Smooth muscle cell (in vitro differentiated cells): ENCODE measurements at regions not wholly inside any gene's neighbourhood (a gene's known extent, or its start where the extent isn't known, plus 50 kb on each side); places are given as distances from the start of the nearest gene placed in this dataset.

Experiments used
- DNase-seq: peaks from one replicate; lab custom pipeline; 2025; ENCODE audit not compliant: unreplicated experiment; lab: John Stamatoyannopoulos, UW
- H2AFZ ChIP-seq: fragments of 200-600 bp; sonication (generic); 2 replicates; pipeline ENCODE4 v1.6.0; 2016; ENCODE audit warnings: antibody characterized with exemption, low read depth, mild to moderate bottlenecking
- H3F3A ChIP-seq: fragments of 200-600 bp; sonication (generic); 2 replicates; pipeline ENCODE4 v1.6.0; 2017; ENCODE audit warnings: antibody characterized with exemption, low read depth
- H3K27ac ChIP-seq: fragments of 200-600 bp; sonication (generic); 2 replicates; pipeline ENCODE4 v1.5.1; 2016; ENCODE audit warnings: low read depth, mild to moderate bottlenecking
- H3K27me3 ChIP-seq: fragments of 200-600 bp; sonication (generic); 2 replicates; pipeline ENCODE4 v1.6.1; 2016; ENCODE audit warnings: low read depth, mild to moderate bottlenecking
- H3K36me3 ChIP-seq: fragments of 200-600 bp; sonication (generic); 2 replicates; pipeline ENCODE4 v1.5.1; 2016; ENCODE audit warnings: low read depth
- H3K4me1 ChIP-seq: fragments of 200-600 bp; sonication (generic); 2 replicates; pipeline ENCODE4 v1.5.1; 2016; ENCODE audit warnings: low read depth
- H3K4me2 ChIP-seq: fragments of 200-600 bp; sonication (generic); 2 replicates; pipeline ENCODE4 v1.6.0; 2016; ENCODE audit warnings: mild to moderate bottlenecking
- H3K4me3 ChIP-seq: fragments of 200-600 bp; sonication (generic); 2 replicates; pipeline ENCODE4 v1.5.1; 2016; ENCODE audit warnings: mild to moderate bottlenecking
- H3K79me2 ChIP-seq: fragments of 200-600 bp; sonication (generic); 2 replicates; pipeline ENCODE4 v1.6.0; 2016; ENCODE audit warnings: low read depth, mild to moderate bottlenecking
- H3K9ac ChIP-seq: fragments of 200-600 bp; sonication (generic); 2 replicates; pipeline ENCODE4 v1.6.0; 2016; ENCODE audit warnings: low read depth
- H3K9me3 ChIP-seq: fragments of 200-600 bp; sonication (generic); replicated peaks from 2 replicates; pipeline ENCODE4 v1.5.1; 2016; ENCODE audit warnings: low read depth
- H4K20me1 ChIP-seq: fragments of 200-600 bp; sonication (generic); 2 replicates; pipeline ENCODE4 v1.6.0; 2016; ENCODE audit warnings: low read depth
- CTCF ChIP-seq: fragments of 200-600 bp; sonication (generic); IDR thresholded peaks from 2 replicates; pipeline ENCODE4 v1.5.1; 2017; ENCODE audit warnings: borderline replicate concordance, mild to moderate bottlenecking, antibody characterized with exemption; ENCODE audit not compliant: insufficient read depth, poor library complexity, severe bottlenecking
- WGBS: methylation state at CpG from one replicate; pipeline ENCODE4 v1.1.7; 2016; ENCODE audit warnings: low lambda C conversion rate; 5-methylcytosine and 5-hydroxymethylcytosine counted together

- Histone ChIP-seq H3K36me3 (no peaks in the 10 kb centered on the region), H3K79me2 (no peaks in the 10 kb centered on the region), H3K4me2 (no peak overlapping the region), H3K9me3 (no peaks in the 10 kb centered on the region), H3F3A (no peaks in the 10 kb centered on the region), H4K20me1 (no peaks in the 10 kb centered on the region), H3K4me3 (no peak overlapping the region), H3K27ac (no peak overlapping the region), H3K9ac (no peak overlapping the region), H3K27me3 (no peaks in the 10 kb centered on the region), H2AFZ (no peak overlapping the region), H3K4me1 (no peaks in the 10 kb centered on the region)
- DNase-seq, result no peak
- WGBS, result 65% methylated on average over 1 of the region's 1 CpG
- TF ChIP-seq CTCF, result no peak
These were observed 182.3 kb upstream of the HS3ST4 start for GRCh38 chr16:25509456-25509855.

GRCh38 chr16:25501530-25502255 lies 190.1 kb upstream of the HS3ST4 start:
- Histone ChIP-seq H3F3A (no peaks in the 10 kb centered on the region), H3K4me1 (no peaks in the 10 kb centered on the region), H3K27ac (no peak overlapping the region), H4K20me1 (no peaks in the 10 kb centered on the region), H3K9ac (no peak overlapping the region), H3K36me3 (no peaks in the 10 kb centered on the region), H3K4me2 (no peak overlapping the region), H2AFZ (no peak overlapping the region), H3K27me3 (no peaks in the 10 kb centered on the region), H3K9me3 (no peaks in the 10 kb centered on the region), H3K4me3 (no peak overlapping the region), H3K79me2 (no peaks in the 10 kb centered on the region)
- no peak for TF ChIP-seq CTCF
- DNase-seq, result no peak
- 81% methylated on average over 3 of the region's 3 CpGs for WGBS

GRCh38 chr16:25494292-25494691 lies 197.5 kb upstream of the HS3ST4 start:
- Histone ChIP-seq H3K79me2 (no peaks in the 10 kb centered on the region), H3K36me3 (no peaks in the 10 kb centered on the region), H3K27ac (no peak overlapping the region), H3F3A (no peaks in the 10 kb centered on the region), H3K27me3 (no peaks in the 10 kb centered on the region), H3K4me1 (no peaks in the 10 kb centered on the region), H3K9me3 (no peaks in the 10 kb centered on the region), H3K4me2 (no peak overlapping the region), H3K9ac (no peak overlapping the region), H4K20me1 (no peaks in the 10 kb centered on the region), H2AFZ (no peak overlapping the region), H3K4me3 (no peak overlapping the region)
- no peak for DNase-seq
- WGBS, result 86% methylated on average over 2 of the region's 2 CpGs
- TF ChIP-seq CTCF, result no peak
